HG03558 (cell line): ENCODE measurements at regions not wholly inside any gene's neighbourhood (a gene's known extent, or its start where the extent isn't known, plus 50 kb on each side); places are given as distances from the start of the nearest gene placed in this dataset.

Experiments used
- ATAC-seq: cut with Tn5 transposase; IDR thresholded peaks from one replicate; pipeline ENCODE4 v1.9.1; 2021; ENCODE audit warnings: moderate number of reproducible peaks; ENCODE audit not compliant: unreplicated experiment; ENCODE audit errors: extremely low read depth

GRCh38 chr5:117692606-117693005 is 1118.0 kb upstream of the SEMA6A start:
- ATAC-seq, result no peak

- no peak for ATAC-seq
These were observed 1116.7 kb upstream of the SEMA6A start for GRCh38 chr5:117691081-117691870.

- no peak for ATAC-seq
These were observed 1116.0 kb upstream of the SEMA6A start for GRCh38 chr5:117690612-117691011.

- no peak for ATAC-seq
These were observed 1112.3 kb upstream of the SEMA6A start for GRCh38 chr5:117686926-117687325.

GRCh38 chr5:117682416-117682815 is 1107.8 kb upstream of the SEMA6A start:
- no peak for ATAC-seq

- no peak for ATAC-seq
These were observed 1107.0 kb upstream of the SEMA6A start for GRCh38 chr5:117681431-117682254.

- ATAC-seq, result no peak
These were observed 1105.8 kb upstream of the SEMA6A start for GRCh38 chr5:117680426-117680825.

GRCh38 chr5:117679046-117679445 is 1104.4 kb upstream of the SEMA6A start:
- ATAC-seq, result no peak

GRCh38 chr5:117675646-117676045 is 1101.0 kb upstream of the SEMA6A start:
- ATAC-seq, result no peak

GRCh38 chr5:117671551-117671950 is 1096.9 kb upstream of the SEMA6A start:
- ATAC-seq, result no peak

GRCh38 chr5:117667105-117667504 is 1092.5 kb upstream of the SEMA6A start:
- ATAC-seq, result no peak

GRCh38 chr5:117665121-117665520 is 1090.5 kb upstream of the SEMA6A start:
- ATAC-seq, result no peak

- ATAC-seq, result no peak
These were observed 1087.7 kb upstream of the SEMA6A start for GRCh38 chr5:117662361-117662760.

- ATAC-seq, result no peak
These were observed 1082.9 kb upstream of the SEMA6A start for GRCh38 chr5:117657541-117657940.

GRCh38 chr5:117652958-117653280 is 1078.3 kb upstream of the SEMA6A start:
- ATAC-seq, result no peak

- no peak for ATAC-seq
These were observed 1077.7 kb upstream of the SEMA6A start for GRCh38 chr5:117652036-117652957.

GRCh38 chr5:117649821-117650220 is 1075.2 kb upstream of the SEMA6A start:
- no peak for ATAC-seq

- ATAC-seq, result no peak
These were observed 1070.8 kb upstream of the SEMA6A start for GRCh38 chr5:117645400-117645799.

- no peak for ATAC-seq
These were observed 1064.0 kb upstream of the SEMA6A start for GRCh38 chr5:117638581-117638980.

GRCh38 chr5:117633093-117633492 is 1058.5 kb upstream of the SEMA6A start:
- no peak for ATAC-seq

- no peak for ATAC-seq
These were observed 1049.6 kb upstream of the SEMA6A start for GRCh38 chr5:117624201-117624600.
